ENCODE measurements at regions not wholly inside any gene's neighbourhood (a gene's known extent, or its start where the extent isn't known, plus 50 kb on each side); places are given as distances from the start of the nearest gene placed in this dataset.

DNA sequence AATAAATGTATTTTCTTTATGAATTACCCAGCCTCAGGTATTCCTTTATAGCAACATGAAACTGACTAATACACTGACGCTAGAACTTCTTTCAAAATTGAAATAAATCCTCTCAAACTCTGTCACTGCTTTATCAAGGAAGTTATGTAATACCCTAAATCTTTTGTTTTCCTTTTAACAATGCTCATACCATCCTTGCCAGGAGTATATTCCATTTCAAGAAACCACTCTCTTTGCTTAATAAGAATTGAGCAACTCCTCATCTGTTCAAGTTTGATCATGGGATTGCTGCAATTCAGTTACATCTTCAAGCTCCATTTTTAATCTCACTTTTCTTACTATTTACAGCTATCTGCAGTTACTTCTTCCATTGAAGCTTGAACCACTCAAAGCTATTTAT is 707.6 kb upstream of the MARCKS start:
- TF ChIP-seq, protein P1, sequence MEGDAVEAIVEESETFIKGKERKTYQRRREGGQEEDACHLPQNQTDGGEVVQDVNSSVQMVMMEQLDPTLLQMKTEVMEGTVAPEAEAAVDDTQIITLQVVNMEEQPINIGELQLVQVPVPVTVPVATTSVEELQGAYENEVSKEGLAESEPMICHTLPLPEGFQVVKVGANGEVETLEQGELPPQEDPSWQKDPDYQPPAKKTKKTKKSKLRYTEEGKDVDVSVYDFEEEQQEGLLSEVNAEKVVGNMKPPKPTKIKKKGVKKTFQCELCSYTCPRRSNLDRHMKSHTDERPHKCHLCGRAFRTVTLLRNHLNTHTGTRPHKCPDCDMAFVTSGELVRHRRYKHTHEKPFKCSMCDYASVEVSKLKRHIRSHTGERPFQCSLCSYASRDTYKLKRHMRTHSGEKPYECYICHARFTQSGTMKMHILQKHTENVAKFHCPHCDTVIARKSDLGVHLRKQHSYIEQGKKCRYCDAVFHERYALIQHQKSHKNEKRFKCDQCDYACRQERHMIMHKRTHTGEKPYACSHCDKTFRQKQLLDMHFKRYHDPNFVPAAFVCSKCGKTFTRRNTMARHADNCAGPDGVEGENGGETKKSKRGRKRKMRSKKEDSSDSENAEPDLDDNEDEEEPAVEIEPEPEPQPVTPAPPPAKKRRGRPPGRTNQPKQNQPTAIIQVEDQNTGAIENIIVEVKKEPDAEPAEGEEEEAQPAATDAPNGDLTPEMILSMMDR (IDR thresholded peaks at IDR 0.05 in 2 of 3, conservative IDR thresholded peaks at IDR 0.05 in 1 of 3; ENCODE audit: borderline replicate concordance in 1 of 3, insufficient read depth in 1 of 3, low read depth in 2 of 3, low read length in 2 of 3) = no peak
- TF ChIP-seq RAD21 (IDR thresholded peaks at IDR 0.05; ENCODE audit: low read depth) = no peak
- TF ChIP-seq EZH2 (IDR thresholded peaks at IDR 0.05) = no peak
- TF ChIP-seq, protein P2, sequence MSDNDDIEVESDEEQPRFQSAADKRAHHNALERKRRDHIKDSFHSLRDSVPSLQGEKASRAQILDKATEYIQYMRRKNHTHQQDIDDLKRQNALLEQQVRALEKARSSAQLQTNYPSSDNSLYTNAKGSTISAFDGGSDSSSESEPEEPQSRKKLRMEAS (IDR thresholded peaks at IDR 0.05) = no peak
- TF ChIP-seq, protein P3, sequence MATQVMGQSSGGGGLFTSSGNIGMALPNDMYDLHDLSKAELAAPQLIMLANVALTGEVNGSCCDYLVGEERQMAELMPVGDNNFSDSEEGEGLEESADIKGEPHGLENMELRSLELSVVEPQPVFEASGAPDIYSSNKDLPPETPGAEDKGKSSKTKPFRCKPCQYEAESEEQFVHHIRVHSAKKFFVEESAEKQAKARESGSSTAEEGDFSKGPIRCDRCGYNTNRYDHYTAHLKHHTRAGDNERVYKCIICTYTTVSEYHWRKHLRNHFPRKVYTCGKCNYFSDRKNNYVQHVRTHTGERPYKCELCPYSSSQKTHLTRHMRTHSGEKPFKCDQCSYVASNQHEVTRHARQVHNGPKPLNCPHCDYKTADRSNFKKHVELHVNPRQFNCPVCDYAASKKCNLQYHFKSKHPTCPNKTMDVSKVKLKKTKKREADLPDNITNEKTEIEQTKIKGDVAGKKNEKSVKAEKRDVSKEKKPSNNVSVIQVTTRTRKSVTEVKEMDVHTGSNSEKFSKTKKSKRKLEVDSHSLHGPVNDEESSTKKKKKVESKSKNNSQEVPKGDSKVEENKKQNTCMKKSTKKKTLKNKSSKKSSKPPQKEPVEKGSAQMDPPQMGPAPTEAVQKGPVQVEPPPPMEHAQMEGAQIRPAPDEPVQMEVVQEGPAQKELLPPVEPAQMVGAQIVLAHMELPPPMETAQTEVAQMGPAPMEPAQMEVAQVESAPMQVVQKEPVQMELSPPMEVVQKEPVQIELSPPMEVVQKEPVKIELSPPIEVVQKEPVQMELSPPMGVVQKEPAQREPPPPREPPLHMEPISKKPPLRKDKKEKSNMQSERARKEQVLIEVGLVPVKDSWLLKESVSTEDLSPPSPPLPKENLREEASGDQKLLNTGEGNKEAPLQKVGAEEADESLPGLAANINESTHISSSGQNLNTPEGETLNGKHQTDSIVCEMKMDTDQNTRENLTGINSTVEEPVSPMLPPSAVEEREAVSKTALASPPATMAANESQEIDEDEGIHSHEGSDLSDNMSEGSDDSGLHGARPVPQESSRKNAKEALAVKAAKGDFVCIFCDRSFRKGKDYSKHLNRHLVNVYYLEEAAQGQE (IDR thresholded peaks at IDR 0.05; ENCODE audit: low read depth) = no peak
- no peak for TF ChIP-seq SP1 (IDR thresholded peaks at IDR 0.05; ENCODE audit: low read depth)
- TF ChIP-seq, protein P4, sequence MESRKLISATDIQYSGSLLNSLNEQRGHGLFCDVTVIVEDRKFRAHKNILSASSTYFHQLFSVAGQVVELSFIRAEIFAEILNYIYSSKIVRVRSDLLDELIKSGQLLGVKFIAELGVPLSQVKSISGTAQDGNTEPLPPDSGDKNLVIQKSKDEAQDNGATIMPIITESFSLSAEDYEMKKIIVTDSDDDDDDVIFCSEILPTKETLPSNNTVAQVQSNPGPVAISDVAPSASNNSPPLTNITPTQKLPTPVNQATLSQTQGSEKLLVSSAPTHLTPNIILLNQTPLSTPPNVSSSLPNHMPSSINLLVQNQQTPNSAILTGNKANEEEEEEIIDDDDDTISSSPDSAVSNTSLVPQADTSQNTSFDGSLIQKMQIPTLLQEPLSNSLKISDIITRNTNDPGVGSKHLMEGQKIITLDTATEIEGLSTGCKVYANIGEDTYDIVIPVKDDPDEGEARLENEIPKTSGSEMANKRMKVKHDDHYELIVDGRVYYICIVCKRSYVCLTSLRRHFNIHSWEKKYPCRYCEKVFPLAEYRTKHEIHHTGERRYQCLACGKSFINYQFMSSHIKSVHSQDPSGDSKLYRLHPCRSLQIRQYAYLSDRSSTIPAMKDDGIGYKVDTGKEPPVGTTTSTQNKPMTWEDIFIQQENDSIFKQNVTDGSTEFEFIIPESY (IDR thresholded peaks at IDR 0.05; ENCODE audit: extremely low read depth, insufficient replicate concordance, low read length) = no peak
- TF ChIP-seq YY1 (IDR thresholded peaks at IDR 0.05; ENCODE audit: extremely low read depth, insufficient replicate concordance, low read depth, low read length) = no peak
- no peak for TF ChIP-seq POLR2AphosphoS5 (IDR thresholded peaks at IDR 0.05; ENCODE audit: low read depth, low read length)
- TF ChIP-seq POLR2A (IDR thresholded peaks at IDR 0.05; ENCODE audit: borderline replicate concordance, extremely low read depth, insufficient read depth, insufficient read length) = no peak
- TF ChIP-seq SRF (IDR thresholded peaks at IDR 0.05; ENCODE audit: low read depth) = no peak
- no peak for TF ChIP-seq FOSL1 (IDR thresholded peaks at IDR 0.05; ENCODE audit: low read depth)
- no peak for TF ChIP-seq CBX3 (IDR thresholded peaks at IDR 0.05; ENCODE audit: low read depth)
- no peak for TF ChIP-seq EZH2phosphoT487 (IDR thresholded peaks at IDR 0.05; ENCODE audit: borderline replicate concordance)
